SHP77 (cell line): ENCODE measurements at regions not wholly inside any gene's neighbourhood (a gene's known extent, or its start where the extent isn't known, plus 50 kb on each side); places are given as distances from the start of the nearest gene placed in this dataset.
A peak's percentile ranks its signal among the peaks of the same experiment; 100 is the strongest.
"Not testable (repeated sequence)": the region's sequence is repeated elsewhere in the genome, so short reads cannot be mapped to it uniquely, and the experiment has no call there.

Experiments used
- DNase-seq, 2 experiments: peaks; one replicate each; lab custom pipeline; 2025; lab: John Stamatoyannopoulos, UW

DNA sequence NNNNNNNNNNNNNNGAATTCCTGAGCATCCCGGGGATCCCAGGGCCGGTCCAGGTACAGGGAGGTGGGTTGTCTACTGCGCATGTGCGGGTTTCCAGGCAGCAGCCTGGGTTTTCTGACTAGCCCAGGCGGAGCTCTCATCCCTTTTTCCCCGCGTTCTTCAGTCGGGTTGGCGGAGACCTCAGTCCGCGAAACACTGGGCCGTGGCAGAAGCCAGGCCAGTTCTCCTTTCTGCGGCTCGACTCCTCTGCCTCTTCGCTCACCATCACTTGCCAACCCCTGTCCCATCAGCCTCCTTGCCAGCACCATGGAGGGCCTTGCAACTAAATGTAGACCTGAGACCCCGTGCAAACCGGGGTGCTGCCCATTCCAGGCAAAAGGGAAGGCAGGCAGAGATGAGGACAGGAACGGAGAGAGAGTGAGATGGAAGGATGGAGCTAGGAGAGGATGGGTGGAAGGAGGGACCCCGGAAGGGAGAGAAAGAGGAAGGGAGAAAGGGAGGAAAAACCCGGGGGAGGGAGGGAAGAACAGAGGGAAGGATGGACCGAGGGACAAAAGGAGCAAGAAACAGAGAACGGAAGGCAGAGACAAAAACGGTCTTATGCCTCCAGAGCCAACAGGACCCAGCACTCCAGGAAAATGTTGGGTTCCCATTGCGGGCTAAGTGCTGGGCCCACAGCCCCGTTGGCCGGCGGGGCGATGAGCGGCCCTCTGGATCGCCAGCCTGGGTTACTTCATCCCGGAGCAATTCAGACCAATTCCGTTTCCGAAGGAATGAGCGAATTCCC, 445.4 kb upstream of the DEFB115 start:
- peak in 1 of 2 experiments; percentile 42 for DNase-seq

GRCh38 chr20:30812739-30813411, 444.6 kb upstream of the DEFB115 start:
- no peak for DNase-seq

DNA sequence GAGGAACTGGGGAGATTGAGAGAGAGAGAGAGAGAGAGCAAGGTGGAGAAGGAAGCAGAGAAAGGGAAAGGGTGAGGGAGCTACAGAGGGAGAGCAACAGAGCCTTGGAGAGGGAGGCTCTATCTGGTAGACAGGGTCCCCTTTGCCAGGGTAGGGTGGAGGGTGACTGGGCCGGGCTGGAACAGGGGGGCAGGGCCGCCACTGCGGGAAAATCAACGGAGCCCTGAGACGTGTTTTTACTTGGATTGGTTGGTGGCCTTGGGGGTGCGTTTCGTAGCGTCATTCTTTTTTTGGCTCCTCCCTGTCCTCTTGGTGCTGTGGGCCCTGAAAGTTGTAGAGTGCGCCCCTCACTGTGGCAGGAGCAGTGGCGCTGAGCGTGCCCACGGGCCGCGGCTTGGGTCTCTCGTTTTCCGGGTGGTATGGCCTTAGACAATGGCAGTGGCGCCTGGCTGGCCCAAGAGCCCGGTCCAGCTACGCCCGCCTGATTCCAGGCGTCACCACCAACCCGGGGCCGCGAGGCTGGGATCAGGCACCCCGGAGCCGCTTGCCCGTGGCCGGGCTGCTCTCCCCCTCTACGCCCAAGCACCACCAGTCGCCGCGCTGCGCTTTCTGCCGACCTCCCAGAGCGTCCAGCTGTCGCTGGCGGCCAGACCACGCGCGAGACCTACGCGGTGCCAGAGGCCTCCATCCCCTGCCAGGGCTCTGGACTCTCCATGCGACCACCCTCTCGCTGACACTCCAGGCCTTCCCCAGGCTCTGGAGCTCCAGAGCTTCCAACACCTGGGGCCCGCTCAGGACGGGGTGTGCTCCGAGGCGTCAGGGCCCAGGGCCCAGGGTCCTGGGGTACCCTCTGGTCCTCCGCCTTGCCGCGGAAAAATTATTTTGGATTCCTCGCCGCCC, 443.8 kb upstream of the DEFB115 start:
- DNase-seq = not testable (repeated sequence)

DNA sequence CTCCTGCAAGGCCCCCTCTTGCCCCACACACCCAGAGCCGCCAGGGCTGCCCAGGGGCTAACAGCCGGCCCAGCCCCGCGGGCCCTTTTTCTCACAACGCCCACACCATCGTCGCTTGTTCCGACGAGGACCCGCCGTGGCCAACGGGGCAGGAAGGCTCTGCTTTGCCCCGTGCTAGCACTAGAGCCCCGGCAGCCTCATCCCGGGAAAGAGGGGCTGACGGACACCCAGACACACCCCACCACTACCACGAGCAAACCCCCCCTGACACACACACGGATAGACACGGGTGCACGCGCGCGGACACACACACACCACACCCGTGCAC, 443.2 kb upstream of the DEFB115 start:
- DNase-seq = not testable (repeated sequence)

DNA sequence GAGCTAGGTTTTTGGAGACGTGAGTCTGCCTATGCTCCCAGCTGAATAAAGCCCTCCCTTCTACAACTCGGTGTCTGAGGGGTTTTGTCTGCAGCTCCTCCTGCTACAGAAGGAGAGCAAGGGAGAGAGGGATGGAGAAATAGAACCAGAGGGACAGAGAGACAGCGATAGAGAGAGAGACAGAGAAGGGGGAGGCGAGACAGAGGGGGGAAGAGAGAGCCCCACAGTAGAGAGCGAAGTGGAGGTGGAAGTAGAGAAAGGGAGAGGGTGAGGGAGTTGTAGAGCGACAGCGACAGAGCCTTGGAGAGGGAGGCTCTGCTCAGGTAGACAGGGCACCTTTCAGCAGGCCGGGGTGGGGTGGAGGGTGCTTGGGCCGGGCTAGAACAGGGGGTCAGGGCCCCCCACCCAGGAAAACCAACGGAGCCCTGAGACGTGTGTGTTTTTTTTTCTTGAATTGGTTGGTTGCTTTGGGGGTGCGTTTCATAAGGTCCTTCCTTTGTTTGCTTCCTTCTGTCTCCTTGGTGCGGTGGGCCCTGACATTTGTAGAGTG, 442.4 kb upstream of the DEFB115 start:
- DNase-seq = not testable (repeated sequence)

- no peak for DNase-seq
Observed at GRCh38 chr20:30815577-30816181, 441.8 kb upstream of the DEFB115 start.

- no peak for DNase-seq
Observed at GRCh38 chr20:30816182-30816645, 441.2 kb upstream of the DEFB115 start.

- DNase-seq = not testable (repeated sequence)
Observed at GRCh38 chr20:30821615-30822014, 435.8 kb upstream of the DEFB115 start.

DNA sequence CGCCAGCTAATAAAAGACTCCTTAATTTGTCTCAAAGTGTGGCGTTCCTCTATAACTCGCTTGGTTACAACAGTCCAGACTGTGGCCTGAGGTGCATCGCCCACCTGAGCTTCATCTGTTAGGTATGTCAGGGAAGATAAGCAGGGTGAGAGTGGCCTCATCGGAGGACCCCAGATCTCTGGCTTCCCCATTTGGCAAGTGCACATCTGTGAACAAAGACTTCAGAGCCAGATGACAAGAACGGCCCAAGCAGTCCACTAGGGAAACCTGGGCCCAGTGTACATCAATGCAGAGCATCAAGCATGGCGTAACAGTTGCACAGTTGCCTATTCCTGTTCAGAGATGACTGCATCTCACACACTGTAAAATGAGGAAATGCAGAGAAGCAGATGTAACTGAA, 432.8 kb upstream of the DEFB115 start:
- DNase-seq = not testable (repeated sequence)

DNA sequence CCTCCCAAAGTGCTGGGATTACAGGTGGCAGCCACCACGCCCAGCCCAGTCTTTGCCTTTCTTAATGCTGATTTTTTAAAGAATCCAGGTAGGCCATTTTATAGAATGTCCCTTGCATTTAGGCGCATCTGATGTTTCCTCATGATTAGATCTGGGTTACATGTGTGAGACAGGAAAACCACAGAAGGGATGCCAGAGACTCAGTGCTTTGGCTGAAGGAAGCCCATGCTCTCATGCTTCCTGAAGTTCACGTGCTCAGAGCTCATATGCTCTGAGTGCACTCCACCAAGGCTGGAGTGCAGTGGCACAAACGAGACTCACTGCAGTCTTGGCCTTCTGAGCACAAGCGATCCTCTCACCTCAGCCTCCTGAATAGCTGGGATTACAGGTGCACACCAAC, 411.5 kb upstream of the DEFB115 start:
- not testable (repeated sequence) for DNase-seq

- not testable (repeated sequence) for DNase-seq
Observed at GRCh38 chr20:30868271-30868670, 389.2 kb upstream of the DEFB115 start.

DNA sequence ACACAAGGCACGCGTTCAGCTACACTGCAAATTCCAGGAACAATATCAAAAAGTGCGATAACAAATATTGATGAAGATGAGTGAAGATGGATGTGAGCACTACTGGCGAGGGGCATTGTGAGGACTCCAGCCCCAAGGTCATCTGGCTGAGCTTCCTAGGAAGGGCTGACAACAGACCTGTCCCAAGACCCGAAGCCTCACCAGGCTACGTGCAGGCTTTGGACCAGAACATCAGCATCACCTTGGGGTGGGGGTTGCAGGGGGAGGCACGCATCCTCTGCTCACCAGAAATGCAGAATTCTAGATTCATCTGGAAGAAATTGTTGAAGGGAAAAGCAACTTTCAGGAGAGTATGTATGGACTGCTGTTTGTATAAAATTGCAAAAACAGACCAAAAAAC, 386.3 kb upstream of the DEFB115 start:
- not testable (repeated sequence) for DNase-seq

- DNase-seq = not testable (repeated sequence)
Observed at GRCh38 chr20:30872252-30872651, 385.2 kb upstream of the DEFB115 start.

DNA sequence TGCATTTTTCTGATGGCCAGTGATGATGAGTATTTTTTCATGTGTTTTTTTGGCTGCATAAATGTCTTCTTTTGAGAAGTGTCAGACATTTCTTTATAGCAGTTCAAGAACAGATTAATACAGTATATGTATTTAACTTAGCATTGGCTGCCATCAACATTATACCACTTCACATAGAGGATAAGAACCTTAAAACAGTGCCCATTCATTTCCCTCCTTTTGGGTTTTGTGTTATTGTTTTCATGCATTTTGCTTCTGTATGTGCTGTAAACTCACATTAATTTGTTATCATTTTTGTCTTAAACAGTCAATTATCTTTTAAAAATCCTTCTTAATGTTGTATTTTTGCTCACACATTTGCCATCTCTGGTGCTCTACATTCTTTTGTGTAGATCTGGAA, 381.6 kb upstream of the DEFB115 start:
- DNase-seq = not testable (repeated sequence)

DNA sequence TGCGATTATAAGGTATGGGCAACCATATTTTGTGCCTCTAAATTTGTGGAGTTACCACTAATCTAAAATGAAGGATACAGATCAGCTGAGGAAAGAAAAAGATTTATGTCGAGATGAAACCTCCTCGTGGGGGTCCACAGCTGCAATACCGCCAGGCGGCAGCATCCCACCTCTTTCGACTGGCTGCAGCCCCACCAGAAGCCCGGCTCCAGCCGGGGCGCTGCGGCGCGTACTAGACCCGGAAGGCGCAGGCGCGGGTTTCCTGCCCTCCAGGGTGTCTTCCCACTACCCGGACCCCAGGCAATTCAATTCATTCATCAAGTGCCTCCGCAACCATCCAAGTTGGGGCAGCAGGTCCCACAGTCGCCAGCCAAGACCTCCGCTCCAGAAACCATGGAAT, 366.1 kb upstream of the DEFB115 start:
- not testable (repeated sequence) for DNase-seq

DNA sequence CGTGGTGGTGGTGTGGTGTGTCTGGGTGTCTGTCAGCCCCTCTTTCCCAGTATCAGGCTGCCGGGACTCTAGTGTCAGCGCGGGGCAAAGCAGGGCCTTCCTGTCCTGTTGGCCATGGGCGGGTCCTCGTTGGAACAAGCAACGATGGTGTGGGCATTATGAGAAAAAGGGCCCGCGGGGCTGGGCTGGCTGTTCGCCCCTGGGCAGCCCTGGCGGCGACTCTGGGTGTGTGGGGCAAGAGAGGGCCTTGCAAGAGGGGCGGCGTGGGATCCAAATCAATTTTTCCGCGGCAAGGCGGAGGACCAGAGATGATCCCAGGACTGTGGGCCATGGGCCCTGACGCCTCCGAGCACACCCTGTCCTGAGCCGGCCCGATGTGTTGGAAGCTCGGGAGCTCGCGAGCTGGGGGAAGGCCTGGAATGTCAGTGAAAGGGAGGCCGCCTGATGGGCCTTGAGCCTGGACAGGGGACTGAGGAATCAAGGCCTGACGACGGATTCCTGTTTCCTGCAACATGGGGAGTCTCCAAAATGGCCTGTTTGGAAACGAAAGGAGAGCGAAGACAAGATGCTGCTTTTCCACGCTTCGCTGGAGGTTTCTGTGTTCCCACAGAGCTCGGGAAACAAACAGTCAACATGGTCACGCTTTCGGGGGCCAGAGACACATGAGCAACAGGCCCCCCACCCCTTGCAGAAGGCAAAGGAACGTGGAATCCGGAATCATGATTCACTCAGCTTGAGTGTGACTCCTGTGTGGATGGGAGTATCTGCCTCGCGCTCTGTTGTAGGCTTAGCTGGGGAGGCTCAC, 364.7 kb upstream of the DEFB115 start:
- DNase-seq = no peak

DNA sequence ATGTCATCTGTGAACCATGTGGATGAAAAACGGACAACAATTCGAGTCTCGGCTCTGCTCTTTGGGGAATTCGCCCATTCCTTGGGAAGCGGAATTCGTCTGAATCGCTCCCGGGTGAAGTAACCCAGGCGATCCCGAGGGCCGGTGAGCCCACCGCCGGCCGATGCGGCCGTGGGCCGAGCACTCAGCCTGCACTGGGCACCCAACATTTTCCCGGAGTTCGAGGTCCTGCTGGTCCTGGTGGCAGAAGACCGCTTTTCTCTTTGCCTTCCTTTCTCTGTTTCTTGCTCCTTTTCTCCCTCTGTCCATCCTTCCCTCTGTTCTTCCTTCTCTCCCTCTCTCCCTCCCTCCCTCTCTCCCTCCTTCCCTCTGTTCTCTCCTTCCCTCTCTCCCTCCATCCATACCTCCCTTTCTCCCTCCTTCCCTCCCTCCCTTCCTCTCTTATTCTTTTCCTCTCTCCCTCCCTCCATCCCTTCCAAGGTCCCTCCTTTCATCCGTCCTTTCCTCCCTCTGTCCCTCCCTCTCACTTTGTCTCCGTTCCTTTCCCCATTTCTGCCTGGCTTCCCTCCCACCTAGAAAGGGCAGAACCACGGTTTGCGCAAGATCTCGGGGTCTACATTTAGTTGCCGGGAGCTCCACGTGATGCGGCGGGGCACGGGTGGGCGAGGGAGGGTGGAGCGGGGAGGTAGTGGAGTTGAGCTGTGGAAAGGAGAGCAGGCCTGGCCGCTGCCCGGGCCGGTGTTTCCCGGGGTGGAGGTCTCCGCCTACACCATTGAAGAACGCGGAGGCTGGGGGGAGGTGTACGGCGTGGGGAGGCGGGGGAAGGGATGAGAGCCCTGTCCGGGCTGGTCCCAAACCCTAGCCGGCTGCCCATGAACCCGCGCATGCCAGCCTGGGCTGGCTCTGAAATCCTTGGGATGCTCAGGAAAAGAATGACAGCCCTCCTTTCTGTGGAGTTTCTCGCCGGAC, 363.8 kb upstream of the DEFB115 start:
- DNase-seq = not testable (repeated sequence)

- not testable (repeated sequence) for DNase-seq
Observed at GRCh38 chr20:30894707-30895353, 362.6 kb upstream of the DEFB115 start.

DNA sequence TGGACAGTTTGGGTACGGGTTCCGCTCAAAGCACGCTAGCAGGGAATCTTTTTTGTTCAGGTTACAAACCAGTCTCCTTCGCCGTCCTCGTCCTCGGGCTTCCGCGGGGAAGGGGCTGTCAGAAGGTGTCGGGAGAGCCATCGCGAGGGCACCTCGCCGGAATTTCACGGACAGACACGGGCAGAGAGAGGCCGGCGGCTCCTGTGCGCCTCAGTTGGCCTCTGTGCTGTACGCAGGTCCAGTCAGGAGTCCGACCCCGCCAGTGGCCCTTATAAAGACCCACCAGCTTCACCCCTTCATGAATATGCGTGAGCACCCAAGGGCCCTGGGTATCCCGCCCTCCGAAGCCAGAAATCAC, 362.1 kb upstream of the DEFB115 start:
- not testable (repeated sequence) for DNase-seq
